ENCODE measurements at regions not wholly inside any gene's neighbourhood (a gene's known extent, or its start where the extent isn't known, plus 50 kb on each side); places are given as distances from the start of the nearest gene placed in this dataset.

DNA sequence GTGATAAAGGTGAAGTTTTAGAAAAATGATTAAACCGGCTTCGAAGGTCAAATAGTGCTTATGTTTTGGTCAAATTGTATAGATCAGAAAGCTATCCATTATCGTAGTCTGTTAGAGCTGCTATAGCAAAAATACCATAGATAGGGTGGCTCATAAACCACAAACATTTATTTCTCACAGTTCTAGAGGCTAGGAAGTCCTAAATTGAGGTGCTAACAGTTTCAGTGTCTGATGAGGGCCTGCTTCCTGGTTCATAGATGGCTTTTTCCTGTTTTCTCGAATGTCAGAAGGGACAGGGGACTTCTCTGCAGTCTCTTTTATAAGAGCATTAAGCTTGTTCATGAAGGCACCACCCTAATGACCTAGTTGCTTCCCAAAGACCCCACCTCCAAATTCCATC is 186.6 kb upstream of the ERBB4 start:
- no peak for TF ChIP-seq EZH2phosphoT487 (conservative IDR thresholded peaks at IDR 0.05; ENCODE audit: low read length)
- TF ChIP-seq, protein P1, sequence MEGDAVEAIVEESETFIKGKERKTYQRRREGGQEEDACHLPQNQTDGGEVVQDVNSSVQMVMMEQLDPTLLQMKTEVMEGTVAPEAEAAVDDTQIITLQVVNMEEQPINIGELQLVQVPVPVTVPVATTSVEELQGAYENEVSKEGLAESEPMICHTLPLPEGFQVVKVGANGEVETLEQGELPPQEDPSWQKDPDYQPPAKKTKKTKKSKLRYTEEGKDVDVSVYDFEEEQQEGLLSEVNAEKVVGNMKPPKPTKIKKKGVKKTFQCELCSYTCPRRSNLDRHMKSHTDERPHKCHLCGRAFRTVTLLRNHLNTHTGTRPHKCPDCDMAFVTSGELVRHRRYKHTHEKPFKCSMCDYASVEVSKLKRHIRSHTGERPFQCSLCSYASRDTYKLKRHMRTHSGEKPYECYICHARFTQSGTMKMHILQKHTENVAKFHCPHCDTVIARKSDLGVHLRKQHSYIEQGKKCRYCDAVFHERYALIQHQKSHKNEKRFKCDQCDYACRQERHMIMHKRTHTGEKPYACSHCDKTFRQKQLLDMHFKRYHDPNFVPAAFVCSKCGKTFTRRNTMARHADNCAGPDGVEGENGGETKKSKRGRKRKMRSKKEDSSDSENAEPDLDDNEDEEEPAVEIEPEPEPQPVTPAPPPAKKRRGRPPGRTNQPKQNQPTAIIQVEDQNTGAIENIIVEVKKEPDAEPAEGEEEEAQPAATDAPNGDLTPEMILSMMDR (IDR thresholded peaks at IDR 0.05; ENCODE audit: insufficient read depth, low read length, poor library complexity, severe bottlenecking): no peak
